ENCODE measurements at regions not wholly inside any gene's neighbourhood (a gene's known extent, or its start where the extent isn't known, plus 50 kb on each side); places are given as distances from the start of the nearest gene placed in this dataset.
"Not testable (repeated sequence)": the region's sequence is repeated elsewhere in the genome, so short reads cannot be mapped to it uniquely, and the experiment has no call there.

GRCh38 chr2:53536583-53537361, 230.8 kb upstream of the CHAC2 start:
- no peak for DNase-seq

- no peak for DNase-seq
Measured at GRCh38 chr2:53535234-53535840, 232.3 kb upstream of the CHAC2 start.

GRCh38 chr2:53530126-53530525, 237.5 kb upstream of the CHAC2 start:
- peak; percentile 31 for DNase-seq

GRCh38 chr2:53527056-53527455, 240.5 kb upstream of the CHAC2 start:
- no peak for DNase-seq

- DNase-seq = no peak
Measured at GRCh38 chr2:53519918-53520841, 247.4 kb upstream of the CHAC2 start.

GRCh38 chr2:53517406-53517805, 250.2 kb upstream of the CHAC2 start:
- no peak for DNase-seq

GRCh38 chr2:53516650-53517049, 251.0 kb upstream of the CHAC2 start:
- no peak for DNase-seq

GRCh38 chr2:53515435-53516332, 251.9 kb upstream of the CHAC2 start:
- DNase-seq = no peak

GRCh38 chr2:53513167-53513666, 254.4 kb upstream of the CHAC2 start:
- DNase-seq = no peak

- DNase-seq = peak; percentile 21
Measured at GRCh38 chr2:53512071-53512826, 255.4 kb upstream of the CHAC2 start.

- no peak for DNase-seq
Measured at GRCh38 chr2:53511549-53511948, 256.1 kb upstream of the CHAC2 start.

- DNase-seq = no peak
Measured at GRCh38 chr2:53510401-53510800, 257.2 kb upstream of the CHAC2 start.

GRCh38 chr2:53509831-53510388, 257.7 kb upstream of the CHAC2 start:
- DNase-seq = no peak

- no peak for DNase-seq
Measured at GRCh38 chr2:53508667-53509066, 258.9 kb upstream of the CHAC2 start.

GRCh38 chr2:53507070-53507469, 260.5 kb upstream of the CHAC2 start:
- DNase-seq = not testable (repeated sequence)

- peak; percentile 34 for DNase-seq
Measured at GRCh38 chr2:53505826-53506225, 261.8 kb upstream of the CHAC2 start.

GRCh38 chr2:53504507-53504906, 263.1 kb upstream of the CHAC2 start:
- no peak for DNase-seq

- no peak for DNase-seq
Measured at GRCh38 chr2:53500181-53500580, 267.4 kb upstream of the CHAC2 start.

GRCh38 chr2:53498210-53498609, 269.4 kb upstream of the CHAC2 start:
- DNase-seq = peak; percentile 72

GRCh38 chr2:53497020-53497419, 270.6 kb upstream of the CHAC2 start:
- DNase-seq = no peak

GRCh38 chr2:53493210-53493609, 274.4 kb upstream of the CHAC2 start:
- DNase-seq = no peak
